Epithelial cell of esophagus (primary cell): ENCODE measurements at regions not wholly inside any gene's neighbourhood (a gene's known extent, or its start where the extent isn't known, plus 50 kb on each side); places are given as distances from the start of the nearest gene placed in this dataset.

Source experiments
- DNase-seq: peaks from one replicate; pipeline ENCODE4 v3.0.0; 2010; ENCODE audit warnings: low read depth
- H3K4me3 ChIP-seq: 2 replicates; pipeline ENCODE4 v1.5.1; 2011; ENCODE audit warnings: mild to moderate bottlenecking, low read length, control low read depth
- CTCF ChIP-seq: IDR thresholded peaks from 2 replicates; pipeline ENCODE4 v1.5.1; 2011; ENCODE audit warnings: low read depth, mild to moderate bottlenecking, low read length, control low read depth, inconsistent platforms; ENCODE audit not compliant: insufficient read depth; ENCODE audit errors: missing control alignments

- DNase-seq, result no peak
- H3K4me3 ChIP-seq, result no peak overlapping the region
- no peak for TF ChIP-seq CTCF
Measured at GRCh38 chr4:128393101-128393704, 105.6 kb upstream of the PGRMC2 start.

- TF ChIP-seq CTCF, result no peak
- DNase-seq, result no peak
- no peak overlapping the region for H3K4me3 ChIP-seq
Measured at GRCh38 chr4:128390475-128390996, 102.9 kb upstream of the PGRMC2 start.

- no peak for DNase-seq
- H3K4me3 ChIP-seq, result no peak overlapping the region
- TF ChIP-seq CTCF, result no peak
Measured at GRCh38 chr4:128388796-128389195, 101.2 kb upstream of the PGRMC2 start.

GRCh38 chr4:128388352-128388630 is 100.7 kb upstream of the PGRMC2 start:
- no peak for TF ChIP-seq CTCF
- no peak overlapping the region for H3K4me3 ChIP-seq
- peak; percentile 58 for DNase-seq

- TF ChIP-seq CTCF, result no peak
- H3K4me3 ChIP-seq, result no peak overlapping the region
- DNase-seq, result peak; percentile 73
Measured at GRCh38 chr4:128387600-128388351, 100.2 kb upstream of the PGRMC2 start.

- TF ChIP-seq CTCF, result no peak
- DNase-seq, result peak; percentile 87
- no peak overlapping the region for H3K4me3 ChIP-seq
Measured at GRCh38 chr4:128386761-128387599, 99.4 kb upstream of the PGRMC2 start.
